ENCODE measurements at regions not wholly inside any gene's neighbourhood (a gene's known extent, or its start where the extent isn't known, plus 50 kb on each side); places are given as distances from the start of the nearest gene placed in this dataset.
"Not testable (repeated sequence)": the region's sequence is repeated elsewhere in the genome, so short reads cannot be mapped to it uniquely, and the experiment has no call there.

DNA sequence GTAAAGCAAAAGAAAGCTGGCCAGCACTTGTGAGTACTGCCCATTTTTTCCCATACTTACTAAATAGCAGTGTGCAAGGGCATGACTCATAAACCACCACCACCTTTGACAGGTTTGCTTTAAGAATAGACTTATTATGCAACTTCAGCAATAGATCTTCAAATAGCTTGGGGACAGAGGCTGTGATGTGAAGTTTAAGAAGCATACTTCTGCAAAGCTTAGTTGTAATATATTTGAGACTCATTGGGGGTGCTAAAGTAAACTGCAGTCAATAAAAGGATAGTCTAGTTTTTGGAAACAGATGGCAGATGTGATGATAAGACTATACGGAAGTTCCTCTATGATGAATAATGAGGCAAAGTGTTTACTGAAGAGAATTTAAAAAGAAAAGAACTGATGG, 210.0 kb downstream of the PLA2G4A start:
- DNase-seq: no peak

DNA sequence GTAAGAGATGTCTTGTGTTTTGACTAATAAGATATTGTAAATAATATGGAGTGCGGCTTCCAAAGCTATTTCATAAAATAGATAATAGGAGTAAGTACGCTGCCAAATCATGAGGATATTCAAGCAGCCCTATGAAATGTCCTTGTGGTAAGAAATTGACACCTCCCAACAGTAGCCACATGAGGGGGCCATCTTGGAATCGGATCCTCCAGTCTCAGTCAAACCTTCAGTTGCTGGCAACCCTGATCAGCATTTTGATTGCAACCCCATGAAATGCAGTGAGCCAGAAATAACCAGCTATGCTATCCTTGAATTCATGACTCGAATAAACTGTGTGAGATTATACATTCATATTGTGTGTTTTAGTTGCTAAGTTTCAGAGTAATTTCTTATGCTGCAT, 212.4 kb downstream of the PLA2G4A start:
- DNase-seq: no peak

DNA sequence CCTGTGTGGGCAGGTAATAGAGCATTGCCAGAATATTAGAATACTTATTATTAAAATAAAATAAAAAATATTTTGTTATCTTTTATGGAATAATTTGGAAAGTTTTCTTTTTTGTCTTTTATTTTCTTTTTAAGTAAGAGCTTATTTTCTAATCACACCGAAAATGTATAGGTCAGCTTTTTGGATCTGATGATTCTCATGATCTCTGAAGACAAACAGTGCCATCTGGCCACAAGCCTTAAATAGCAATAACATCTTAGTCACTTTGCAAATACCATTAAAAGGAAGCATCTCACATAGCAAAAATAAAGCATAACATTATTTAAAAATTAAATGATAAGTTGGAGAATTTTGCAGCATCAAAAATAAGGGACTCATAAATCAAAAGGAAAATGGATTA, 213.8 kb downstream of the PLA2G4A start:
- no peak for DNase-seq

DNA sequence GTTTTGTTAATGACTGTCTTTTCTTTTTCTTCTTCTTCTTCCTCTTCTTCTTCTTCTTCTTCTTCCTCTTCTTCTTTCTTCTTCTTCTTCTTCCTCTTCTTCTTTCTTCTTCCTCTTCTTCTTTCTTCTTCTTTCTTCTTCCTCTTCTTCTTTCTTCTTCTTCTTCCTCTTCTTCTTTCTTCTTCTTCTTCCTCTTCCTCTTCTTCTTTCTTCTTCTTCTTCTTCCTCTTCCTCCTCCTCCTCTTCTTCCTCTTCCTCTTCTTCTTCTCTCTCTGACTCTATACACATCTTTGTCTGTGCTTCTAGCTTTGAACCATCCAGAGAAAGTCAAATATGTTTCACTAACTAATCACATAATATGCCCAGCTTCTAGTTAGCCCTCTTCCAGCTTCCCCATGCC, 214.7 kb downstream of the PLA2G4A start:
- DNase-seq: not testable (repeated sequence)

DNA sequence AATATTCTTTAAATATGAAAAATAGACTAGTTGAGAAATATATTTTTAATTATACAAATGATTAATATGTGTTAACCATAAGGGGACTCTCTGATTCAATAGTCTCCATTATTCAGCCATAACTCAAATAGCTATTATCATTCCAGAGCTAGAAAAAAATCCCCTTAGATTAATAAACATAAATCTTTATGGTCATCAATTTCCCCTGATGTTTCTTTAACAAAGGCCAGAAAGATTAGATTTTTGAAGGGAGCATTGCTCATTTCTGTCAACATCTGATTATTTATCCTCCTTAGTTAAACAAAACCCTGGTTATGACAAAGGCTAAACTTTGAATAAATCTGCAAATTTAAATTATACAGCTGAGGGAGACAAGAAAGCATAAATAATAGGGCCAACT, 215.7 kb downstream of the PLA2G4A start:
- no peak for DNase-seq

DNA sequence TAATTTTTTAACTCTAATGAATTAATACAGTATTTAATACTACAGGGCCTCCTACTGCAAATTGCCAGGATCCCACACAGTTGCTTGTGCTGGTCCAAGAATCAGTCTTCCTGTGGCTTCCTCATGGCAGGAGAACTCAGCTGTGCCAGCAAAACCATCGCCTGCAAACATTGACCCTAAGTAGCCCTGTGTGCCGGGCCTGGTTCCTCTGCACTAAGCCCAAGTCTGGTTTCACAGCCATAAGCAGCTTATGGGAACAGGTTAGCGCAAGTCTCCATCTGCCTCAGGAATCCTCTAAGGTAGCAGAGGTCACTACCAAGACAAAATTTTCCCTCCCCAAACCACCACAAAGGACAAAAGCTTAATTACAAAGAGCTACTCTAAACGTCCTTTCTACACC, 216.6 kb downstream of the PLA2G4A start:
- DNase-seq: no peak

DNA sequence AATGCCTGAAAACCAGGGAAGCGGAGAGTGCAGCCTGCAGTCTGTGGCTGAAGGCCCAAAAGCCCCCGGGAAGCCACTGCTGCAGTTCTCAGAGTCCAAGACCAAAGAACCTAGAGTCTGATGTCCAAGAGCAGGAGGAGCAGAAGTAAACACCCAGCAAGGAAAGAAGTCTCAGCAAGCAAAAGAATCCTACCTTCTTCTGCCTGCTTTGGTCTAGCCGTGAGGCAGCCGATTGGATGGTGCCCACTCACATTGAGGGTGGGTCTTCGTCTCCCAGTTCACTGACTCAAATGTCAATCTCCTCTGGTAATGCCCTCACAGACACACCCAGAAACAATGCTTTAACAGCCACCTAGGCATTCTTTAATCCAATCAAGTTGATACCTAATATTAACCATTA, 217.5 kb downstream of the PLA2G4A start:
- DNase-seq: no peak

DNA sequence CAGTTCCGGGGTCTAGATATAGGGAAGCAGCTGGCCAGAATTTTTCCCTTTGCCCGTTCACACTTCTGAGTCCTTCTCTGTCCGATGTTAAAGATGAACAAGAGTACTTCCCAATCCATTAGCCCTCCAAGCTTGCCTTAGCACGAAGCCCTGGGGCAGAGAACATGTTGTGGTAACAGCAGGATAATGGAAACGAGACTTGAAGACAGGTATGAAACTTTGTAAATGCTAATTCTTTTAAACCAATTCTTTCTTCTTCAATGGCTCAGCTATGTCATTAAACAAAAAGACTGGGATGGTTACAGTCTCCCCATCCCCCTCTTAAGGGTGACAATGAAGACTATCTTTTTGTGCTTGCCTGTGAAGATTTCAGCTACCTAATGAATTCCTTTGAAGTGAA, 218.5 kb downstream of the PLA2G4A start:
- no peak for DNase-seq

DNA sequence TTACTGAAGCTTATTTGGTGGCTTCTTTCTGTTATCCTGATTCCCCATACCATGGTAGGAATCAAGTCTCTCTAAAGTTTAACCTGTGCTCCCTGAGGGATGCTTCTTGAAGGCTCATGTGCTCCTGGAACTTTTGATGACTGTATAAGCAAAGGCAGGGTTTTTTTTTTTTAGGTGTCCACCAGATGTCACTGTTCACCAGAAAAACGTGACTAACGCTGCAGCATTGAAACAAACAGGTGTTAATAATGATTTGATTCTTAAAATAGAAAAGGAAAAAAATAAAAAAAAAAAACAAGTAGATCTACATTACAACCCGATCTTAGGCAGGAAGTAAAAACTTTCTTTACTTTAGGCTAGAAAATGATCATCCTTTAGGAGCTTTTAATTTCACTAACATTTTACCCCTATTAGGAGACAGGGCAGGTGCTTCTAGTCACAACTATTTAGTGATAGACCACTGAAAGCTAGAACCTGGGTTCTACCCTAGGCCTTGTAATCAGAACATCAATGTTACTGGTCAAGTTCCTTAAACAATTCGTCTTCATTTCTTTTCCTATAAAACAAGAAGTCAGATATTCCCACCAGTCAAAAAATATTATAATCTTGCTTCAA, 223.0 kb downstream of the PLA2G4A start:
- DNase-seq: no peak

DNA sequence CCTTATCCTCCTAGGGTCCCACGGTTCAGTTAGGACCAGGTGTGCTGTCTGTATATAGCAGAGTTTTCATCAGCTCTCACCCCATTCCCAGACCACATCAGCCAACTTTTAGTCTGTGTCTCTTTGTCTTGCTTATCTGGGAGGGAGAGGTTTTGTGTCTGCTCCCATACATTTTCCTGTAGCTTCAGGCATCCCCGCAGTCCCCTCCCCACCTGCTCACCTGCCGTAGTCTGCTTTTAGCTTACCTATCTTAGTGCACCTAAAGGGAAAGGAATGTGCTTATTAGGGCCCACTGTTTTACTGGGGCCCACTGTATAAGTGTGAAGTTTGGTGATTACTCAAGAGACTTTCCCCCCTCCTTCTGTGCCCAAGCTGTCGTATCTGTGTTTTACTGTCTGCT, 225.1 kb downstream of the PLA2G4A start:
- no peak for DNase-seq

DNA sequence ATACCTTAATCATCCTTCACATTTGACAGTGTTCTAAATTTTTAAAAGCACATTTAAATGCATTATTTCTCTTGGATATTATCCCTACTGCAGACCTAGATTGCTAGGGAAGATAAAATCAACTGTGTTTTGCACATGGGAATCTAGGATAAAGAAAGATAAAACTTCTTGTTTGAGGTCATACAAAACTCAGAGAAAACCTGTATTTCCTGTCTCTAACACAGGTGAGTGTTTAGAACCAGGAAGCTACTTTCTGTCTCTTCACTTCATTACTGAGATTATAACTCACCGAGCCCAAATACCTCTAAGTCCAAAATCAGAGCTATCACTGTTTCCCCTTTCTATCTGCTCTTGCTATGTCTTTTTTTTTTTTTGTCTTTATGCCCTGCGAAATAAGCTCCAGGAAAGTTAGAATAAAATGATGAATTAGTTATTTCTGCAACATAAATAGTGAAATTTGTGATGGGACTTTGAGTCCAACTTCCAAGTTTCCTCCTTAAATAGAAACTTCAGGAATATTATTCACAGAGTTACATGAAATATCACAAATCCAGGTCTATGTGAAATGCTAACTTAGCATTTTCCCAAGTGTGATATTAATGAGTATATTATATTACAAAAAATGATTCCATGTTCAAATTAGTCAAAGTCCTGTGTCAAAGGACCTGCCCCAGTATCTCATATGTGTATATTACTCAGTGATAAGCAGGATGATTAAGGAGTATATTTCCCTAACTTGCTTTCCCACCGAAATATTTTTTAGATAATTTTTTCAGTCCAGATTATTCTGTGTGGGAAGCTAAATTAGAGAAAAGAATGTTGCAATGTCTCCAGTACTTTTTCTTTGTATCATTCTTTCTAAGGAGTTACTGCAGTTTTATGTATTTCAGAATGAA, 226.4 kb downstream of the PLA2G4A start:
- no peak for DNase-seq

DNA sequence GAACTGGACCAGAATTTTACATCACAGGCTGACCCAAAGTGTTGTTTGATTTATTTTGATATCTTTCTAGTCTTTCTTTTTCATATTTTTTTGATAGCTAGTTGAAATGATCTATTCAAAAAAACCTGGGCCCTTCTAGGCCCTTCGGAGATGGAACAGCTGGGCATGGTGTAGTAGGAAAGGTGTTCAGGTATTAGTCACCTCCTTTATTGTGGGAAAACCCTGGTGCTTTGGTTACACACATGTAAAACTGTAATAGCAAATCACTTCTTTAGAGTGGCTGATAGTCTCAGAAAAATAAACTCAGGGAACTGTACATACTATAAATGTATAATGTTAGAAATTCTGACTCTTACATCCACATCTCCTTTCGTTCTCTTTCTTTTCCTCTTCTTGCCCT, 234.5 kb downstream of the PLA2G4A start:
- no peak for DNase-seq

DNA sequence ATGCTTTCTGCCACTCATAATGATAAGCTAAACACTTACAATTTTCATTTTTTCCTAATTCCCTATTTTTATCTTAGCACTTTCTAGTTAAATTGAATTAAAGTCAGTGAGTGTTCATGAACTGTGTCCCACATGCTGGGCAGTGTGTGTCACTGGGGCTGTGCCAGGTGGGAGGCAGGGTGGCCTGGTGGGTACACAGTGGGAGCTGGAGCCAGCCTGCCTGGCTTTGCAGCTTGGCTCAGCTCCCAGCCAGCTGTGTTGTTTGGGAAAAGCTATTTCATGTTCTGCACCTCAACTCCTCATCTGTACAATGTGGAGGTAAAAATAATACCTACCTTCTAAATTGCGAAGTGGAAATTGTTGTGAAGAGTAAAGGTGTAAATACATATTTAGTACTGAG, 238.4 kb downstream of the PLA2G4A start:
- no peak for DNase-seq

DNA sequence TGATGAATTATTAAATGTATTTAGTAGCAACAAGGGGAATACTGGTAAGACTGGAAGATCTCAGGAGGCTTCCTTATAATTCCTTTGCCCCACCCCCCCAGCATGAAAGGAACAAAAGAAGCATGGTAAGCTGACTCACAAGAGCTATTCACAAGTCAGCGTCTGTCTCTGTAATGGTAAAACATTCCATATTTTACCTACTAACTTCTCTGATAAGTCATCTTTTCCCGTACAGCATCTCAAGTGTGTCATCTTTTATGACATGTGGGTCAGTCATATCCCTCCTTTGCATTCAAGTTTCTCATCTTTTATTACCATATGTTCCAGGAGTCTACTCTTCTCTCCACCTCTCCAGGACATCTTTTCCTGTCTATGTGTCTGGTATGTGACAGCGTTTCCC, 241.3 kb downstream of the PLA2G4A start:
- DNase-seq: no peak

DNA sequence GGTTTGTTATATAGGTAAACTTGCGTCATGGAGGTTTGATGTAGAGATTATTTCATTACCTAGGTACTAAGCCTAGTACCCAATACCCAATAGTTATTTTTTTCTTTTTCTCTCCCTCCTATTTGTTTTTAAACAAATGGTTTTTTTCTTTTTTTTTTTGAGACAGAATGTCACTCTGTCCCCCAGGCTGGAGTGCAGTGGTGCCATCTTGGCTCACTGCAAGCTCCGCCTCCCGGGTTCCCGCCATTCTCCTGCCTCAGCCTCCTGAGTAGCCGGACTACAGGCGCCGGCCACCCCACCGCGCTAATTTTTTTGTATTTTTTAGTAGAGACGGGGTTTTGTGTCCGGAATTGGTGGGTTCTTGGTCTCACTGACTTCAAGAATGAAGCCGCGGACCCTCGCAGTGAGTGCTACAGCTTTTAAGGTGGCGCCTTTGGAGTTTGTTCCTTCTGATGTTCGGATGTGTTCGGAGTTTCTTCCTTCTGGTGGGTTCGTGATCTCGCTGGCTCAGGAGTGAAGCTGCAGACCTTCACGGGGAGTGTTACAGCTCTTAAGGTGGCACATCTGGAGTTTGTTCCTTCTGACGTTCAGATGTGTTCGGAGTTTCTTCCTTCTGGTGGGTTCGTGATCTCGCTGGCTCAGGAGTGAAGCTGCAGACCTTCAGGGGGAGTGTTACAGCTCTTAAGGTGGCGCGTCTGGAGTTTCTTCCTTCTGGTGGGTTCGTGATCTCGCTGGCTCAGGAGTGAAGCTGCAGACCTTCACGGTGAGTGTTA, 243.7 kb downstream of the PLA2G4A start:
- DNase-seq: not testable (repeated sequence)

DNA sequence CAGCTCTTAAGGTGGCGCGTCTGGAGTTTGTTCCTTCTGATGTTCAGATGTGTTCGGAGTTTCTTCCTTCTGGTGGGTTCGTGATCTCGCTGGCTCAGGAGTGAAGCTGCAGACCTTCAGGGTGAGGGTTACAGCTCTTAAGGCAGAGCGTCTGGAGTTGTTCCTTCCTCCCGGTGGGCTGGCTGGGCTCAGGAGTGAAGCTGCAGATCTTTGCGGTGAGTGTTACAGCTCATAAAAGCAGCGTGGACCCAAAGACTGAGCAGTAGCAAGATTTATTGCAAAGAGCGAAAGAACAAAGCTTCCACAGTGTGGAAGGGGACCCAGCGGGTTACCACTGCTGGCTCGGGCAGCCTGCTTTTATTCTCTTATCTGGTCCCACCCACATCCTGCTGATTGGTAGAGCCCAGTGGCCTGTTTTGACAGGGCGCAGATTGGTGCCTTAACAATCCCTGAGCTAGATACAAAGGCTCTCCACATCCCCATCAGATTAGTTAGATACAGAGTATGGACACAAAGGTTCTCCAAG, 244.3 kb downstream of the PLA2G4A start:
- not testable (repeated sequence) for DNase-seq

DNA sequence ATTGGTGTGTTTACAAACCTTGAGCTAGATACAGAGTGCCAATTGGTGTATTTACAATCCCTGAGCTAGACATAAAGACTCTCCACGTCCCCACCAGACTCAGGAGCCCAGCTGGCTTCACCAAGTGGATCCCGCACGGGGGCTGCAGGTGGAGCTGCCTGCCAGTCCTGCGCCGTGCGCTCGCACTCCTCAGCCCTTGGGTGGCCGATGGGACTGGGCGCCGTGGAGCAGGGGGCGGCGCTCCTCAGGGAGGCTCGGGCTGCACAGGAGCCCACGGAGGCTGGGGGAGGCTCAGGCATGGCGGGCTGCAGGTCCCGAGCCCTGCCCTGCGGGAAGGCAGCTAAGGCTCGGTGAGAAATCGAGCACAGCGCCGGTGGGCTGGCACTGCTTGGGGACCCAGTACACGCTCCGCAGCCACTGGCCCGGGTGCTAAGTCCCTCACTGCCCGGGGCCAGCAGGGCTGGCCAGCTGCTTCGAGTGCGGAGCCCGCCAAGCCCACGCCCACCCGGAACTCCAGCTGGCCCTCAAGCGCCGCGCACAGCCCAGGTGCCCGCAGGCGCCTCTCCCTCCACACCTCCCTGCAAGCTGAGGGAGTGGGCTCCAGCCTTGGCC, 245.0 kb downstream of the PLA2G4A start:
- DNase-seq: not testable (repeated sequence)

DNA sequence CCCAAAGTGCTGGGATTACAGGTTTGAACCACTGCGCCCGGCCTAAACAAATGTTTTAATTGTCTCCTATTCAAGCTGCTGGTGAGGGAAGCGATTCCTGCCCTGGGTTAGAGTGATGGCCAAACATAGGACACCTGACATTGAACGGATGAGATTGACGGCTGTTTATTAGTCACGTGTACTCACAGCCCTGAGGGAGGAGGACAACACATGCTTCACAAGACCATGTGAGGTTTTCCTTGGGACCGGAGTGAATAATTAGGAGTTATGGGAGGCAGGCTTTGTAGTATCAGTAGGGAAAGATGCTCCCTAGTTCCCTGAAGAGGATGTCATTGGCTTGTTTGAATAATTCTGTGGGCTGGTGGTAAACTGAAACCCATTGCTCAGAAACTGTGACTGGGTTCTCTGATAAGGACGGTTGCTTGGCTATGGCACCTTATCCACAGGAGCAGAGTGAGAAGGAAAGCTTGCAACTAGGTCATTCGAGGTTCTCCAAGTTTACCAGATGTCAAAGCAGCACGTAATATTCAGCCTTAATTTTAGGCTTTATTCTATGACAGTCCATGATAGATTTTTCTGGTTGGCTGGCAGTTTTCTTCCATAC, 245.8 kb downstream of the PLA2G4A start:
- DNase-seq: no peak

DNA sequence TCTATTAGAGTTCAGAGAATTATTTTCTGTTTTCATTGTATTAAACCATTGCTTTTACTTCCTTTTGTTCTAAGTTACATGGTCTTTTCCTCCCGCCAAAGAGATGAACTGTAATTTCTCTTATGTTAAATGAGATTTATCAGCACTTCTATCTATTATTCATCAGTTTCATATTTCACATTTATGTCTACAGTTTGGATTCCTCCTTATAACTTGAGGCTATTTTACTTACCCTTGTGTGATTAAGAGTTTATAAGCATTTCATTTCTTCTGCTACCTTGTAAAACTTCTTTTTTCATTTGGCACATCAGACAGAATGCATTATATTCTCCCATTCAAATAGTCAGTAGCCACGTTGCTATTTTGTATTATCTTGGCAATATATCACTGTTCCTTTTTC, 248.2 kb downstream of the PLA2G4A start:
- no peak for DNase-seq

DNA sequence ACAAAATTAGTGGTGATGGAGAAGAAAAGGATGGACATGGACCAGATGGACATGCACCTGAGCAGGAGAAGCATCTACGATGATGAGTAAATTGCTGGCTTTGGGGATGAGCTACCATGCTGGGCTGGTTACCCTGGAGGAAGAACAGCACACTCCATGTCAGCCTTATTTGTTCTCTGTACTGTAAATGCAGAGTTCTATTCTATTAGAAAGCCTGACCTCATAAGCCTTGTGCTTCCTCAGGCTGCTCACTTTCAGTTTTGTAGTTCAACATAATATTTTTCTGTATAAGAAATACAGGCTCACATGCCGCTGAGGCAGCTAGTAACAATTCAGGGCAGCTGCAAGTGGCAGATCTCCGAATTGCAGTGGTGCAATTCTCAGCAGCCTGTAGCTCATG, 249.6 kb downstream of the PLA2G4A start:
- DNase-seq: no peak

DNA sequence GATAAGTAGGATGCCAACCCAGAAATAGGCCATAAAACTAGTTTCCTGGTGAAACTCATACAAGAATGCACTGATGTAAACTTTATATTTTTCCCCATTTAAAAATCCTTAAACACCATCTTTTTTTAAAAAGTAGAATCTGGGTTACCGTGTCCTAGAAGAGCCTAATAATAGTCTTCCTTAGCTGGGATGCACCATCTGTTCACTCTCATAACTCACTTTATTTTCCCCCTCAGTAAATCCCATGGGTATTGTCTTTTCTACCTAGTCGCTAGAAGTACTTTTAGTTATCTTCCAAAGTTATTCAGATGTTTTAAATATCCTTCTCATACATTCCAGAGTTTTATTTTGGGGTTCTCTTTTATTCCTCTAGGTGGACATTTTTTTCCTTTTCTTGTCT, 250.2 kb downstream of the PLA2G4A start:
- no peak for DNase-seq

DNA sequence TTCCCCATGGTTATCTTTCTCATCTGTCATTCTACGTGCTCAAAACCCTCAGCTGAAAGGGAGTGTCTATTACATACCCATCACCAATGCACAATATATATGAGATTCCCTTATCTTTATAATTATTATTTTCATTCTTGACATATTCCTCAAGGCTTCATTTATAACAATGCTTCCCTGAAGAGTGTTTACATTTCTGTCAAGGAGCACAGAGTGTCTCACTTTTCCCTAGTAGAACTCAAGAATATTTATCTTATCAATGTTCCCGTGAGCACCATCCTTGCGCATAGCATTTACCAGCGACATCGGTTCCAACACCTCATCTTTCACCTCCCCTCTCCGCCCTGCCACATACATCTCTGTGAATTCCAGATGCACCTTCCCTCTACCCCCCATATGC, 250.6 kb downstream of the PLA2G4A start:
- DNase-seq: no peak

DNA sequence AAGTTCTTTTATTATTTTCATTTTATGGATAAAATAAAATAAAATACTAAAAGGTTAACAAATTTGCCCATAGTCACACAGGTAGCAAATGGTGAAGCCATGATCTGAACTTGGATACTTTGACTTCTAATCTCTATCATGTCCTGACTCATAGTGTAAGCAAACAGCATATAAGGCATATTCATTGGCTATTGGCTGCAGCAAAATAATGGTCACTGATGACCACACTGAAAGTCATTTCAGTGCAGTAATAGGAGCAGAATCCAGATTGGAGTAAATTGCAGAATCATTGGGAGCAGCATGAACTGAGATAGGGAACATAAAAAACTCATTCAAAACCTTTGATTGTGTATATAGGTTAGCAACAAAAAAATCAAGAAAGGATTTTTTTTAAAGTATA, 262.9 kb downstream of the PLA2G4A start:
- DNase-seq: no peak

Data from DMS79 treated with DMSO at 0.1 percent for 48 hours (cell line).